ENCODE measurements at regions not wholly inside any gene's neighbourhood (a gene's known extent, or its start where the extent isn't known, plus 50 kb on each side); places are given as distances from the start of the nearest gene placed in this dataset.
"Not testable (repeated sequence)": the region's sequence is repeated elsewhere in the genome, so short reads cannot be mapped to it uniquely, and the experiment has no call there.

DNA sequence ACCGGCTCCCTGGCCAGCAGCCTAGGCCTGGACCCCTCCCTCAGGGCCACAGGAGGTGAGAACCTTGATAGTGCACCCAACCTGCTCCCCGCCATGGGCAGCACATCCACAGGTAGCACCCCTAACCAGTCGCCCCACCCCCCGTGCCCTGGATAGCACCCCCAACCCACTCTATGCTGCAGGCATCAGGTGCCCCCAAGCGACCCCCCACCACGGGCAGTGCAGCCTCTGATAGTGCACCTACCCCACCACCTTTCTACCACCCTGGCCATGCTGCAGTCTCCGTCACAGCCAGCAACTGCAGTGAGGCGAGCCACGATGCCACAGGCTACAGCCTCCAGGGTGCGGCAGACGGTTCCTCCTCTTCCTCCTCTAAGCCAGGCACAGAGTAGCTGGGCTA is 55.6 kb downstream of the SOWAHC start:
- H3K27me3 Mint-ChIP-seq (ENCODE audit: low read depth): no peaks in the 10 kb centered on the region
- peaks cover 13% of the 10 kb centered on the region for H3K9me3 Mint-ChIP-seq
- no peak overlapping the region for H3K27ac Mint-ChIP-seq
- peaks cover 12% of the 10 kb centered on the region for H3K4me1 Mint-ChIP-seq
- H3K4me3 Mint-ChIP-seq: no peak overlapping the region
- TF ChIP-seq, protein P1, sequence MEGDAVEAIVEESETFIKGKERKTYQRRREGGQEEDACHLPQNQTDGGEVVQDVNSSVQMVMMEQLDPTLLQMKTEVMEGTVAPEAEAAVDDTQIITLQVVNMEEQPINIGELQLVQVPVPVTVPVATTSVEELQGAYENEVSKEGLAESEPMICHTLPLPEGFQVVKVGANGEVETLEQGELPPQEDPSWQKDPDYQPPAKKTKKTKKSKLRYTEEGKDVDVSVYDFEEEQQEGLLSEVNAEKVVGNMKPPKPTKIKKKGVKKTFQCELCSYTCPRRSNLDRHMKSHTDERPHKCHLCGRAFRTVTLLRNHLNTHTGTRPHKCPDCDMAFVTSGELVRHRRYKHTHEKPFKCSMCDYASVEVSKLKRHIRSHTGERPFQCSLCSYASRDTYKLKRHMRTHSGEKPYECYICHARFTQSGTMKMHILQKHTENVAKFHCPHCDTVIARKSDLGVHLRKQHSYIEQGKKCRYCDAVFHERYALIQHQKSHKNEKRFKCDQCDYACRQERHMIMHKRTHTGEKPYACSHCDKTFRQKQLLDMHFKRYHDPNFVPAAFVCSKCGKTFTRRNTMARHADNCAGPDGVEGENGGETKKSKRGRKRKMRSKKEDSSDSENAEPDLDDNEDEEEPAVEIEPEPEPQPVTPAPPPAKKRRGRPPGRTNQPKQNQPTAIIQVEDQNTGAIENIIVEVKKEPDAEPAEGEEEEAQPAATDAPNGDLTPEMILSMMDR (IDR thresholded peaks at IDR 0.05; ENCODE audit: unreplicated experiment): no peak
- DNase-seq (ENCODE audit: low spot score in 2 of 2, unreplicated experiment in 2 of 2): no peak
- H3K36me3 Mint-ChIP-seq: no peaks in the 10 kb centered on the region

GRCh38 chr2:109670556-109671411 is 56.6 kb downstream of the SOWAHC start:
- no peak overlapping the region for H3K4me3 Mint-ChIP-seq
- H3K4me1 Mint-ChIP-seq: peaks cover 14% of the 10 kb centered on the region
- no peaks in the 10 kb centered on the region for H3K27me3 Mint-ChIP-seq (ENCODE audit: low read depth)
- no peak for DNase-seq (ENCODE audit: low spot score in 2 of 2, unreplicated experiment in 2 of 2)
- no peak overlapping the region for H3K27ac Mint-ChIP-seq
- H3K9me3 Mint-ChIP-seq: peaks cover 13% of the 10 kb centered on the region
- TF ChIP-seq, protein P1 (IDR thresholded peaks at IDR 0.05; ENCODE audit: unreplicated experiment): no peak
- no peaks in the 10 kb centered on the region for H3K36me3 Mint-ChIP-seq

GRCh38 chr2:109674894-109675534 is 60.9 kb downstream of the SOWAHC start:
- Mint-ChIP-seq H3K27ac (no peak overlapping the region), H3K4me3 (no peak overlapping the region), H3K36me3 (no peaks in the 10 kb centered on the region), H3K4me1 (peaks cover 34% of the 10 kb centered on the region), H3K9me3 (peaks cover 13% of the 10 kb centered on the region), H3K27me3 (ENCODE audit: low read depth) (no peaks in the 10 kb centered on the region)
- no peak for DNase-seq (ENCODE audit: low spot score in 2 of 2, unreplicated experiment in 2 of 2)
- TF ChIP-seq, protein P1 (IDR thresholded peaks at IDR 0.05; ENCODE audit: unreplicated experiment): no peak

GRCh38 chr2:109675666-109676345 is 61.6 kb downstream of the SOWAHC start:
- Mint-ChIP-seq H3K4me3 (no peak overlapping the region), H3K36me3 (no peaks in the 10 kb centered on the region), H3K27ac (no peak overlapping the region), H3K27me3 (ENCODE audit: low read depth) (no peaks in the 10 kb centered on the region), H3K4me1 (peaks cover 39% of the 10 kb centered on the region), H3K9me3 (peaks cover 13% of the 10 kb centered on the region)
- TF ChIP-seq, protein P1 (IDR thresholded peaks at IDR 0.05; ENCODE audit: unreplicated experiment): no peak
- no peak for DNase-seq (ENCODE audit: low spot score in 2 of 2, unreplicated experiment in 2 of 2)

GRCh38 chr2:109676346-109676902 is 62.3 kb downstream of the SOWAHC start:
- no peak for DNase-seq (ENCODE audit: low spot score in 2 of 2, unreplicated experiment in 2 of 2)
- Mint-ChIP-seq H3K4me3 (no peak overlapping the region), H3K36me3 (no peaks in the 10 kb centered on the region), H3K4me1 (peaks cover 46% of the 10 kb centered on the region), H3K9me3 (peaks cover 13% of the 10 kb centered on the region), H3K27me3 (ENCODE audit: low read depth) (no peaks in the 10 kb centered on the region), H3K27ac (no peak overlapping the region)
- TF ChIP-seq, protein P1 (IDR thresholded peaks at IDR 0.05; ENCODE audit: unreplicated experiment): no peak

- peaks cover 13% of the 10 kb centered on the region for H3K9me3 Mint-ChIP-seq
- DNase-seq (ENCODE audit: low spot score in 2 of 2, unreplicated experiment in 2 of 2); H3K4me3 Mint-ChIP-seq; H3K27me3 Mint-ChIP-seq (ENCODE audit: low read depth); H3K27ac Mint-ChIP-seq; H3K36me3 Mint-ChIP-seq: not testable (repeated sequence)
- peaks cover 51% of the 10 kb centered on the region for H3K4me1 Mint-ChIP-seq
Measured at GRCh38 chr2:109677121-109677731, 63.1 kb downstream of the SOWAHC start.

All from mesothelial cell of epicardium (in vitro differentiated cells).